ENCODE measurements at regions not wholly inside any gene's neighbourhood (a gene's known extent, or its start where the extent isn't known, plus 50 kb on each side); places are given as distances from the start of the nearest gene placed in this dataset.
A peak's percentile ranks its signal among the peaks of the same experiment; 100 is the strongest.

GRCh38 chr3:18880691-18881090 is 267.6 kb upstream of the KCNH8 start:
- no peak for DNase-seq

GRCh38 chr3:18872466-18872865 is 275.8 kb upstream of the KCNH8 start:
- DNase-seq = no peak

- DNase-seq = no peak
Observed at GRCh38 chr3:18870642-18871041, 277.7 kb upstream of the KCNH8 start.

- no peak for DNase-seq
Observed at GRCh38 chr3:18870074-18870640, 278.2 kb upstream of the KCNH8 start.

- no peak for DNase-seq
Observed at GRCh38 chr3:18868911-18869689, 279.2 kb upstream of the KCNH8 start.

GRCh38 chr3:18866899-18867298 is 281.4 kb upstream of the KCNH8 start:
- DNase-seq = no peak

GRCh38 chr3:18864933-18865731 is 283.2 kb upstream of the KCNH8 start:
- DNase-seq = peak; percentile 1

GRCh38 chr3:18862077-18862476 is 286.2 kb upstream of the KCNH8 start:
- DNase-seq = no peak

- no peak for DNase-seq
Observed at GRCh38 chr3:18861137-18861536, 287.2 kb upstream of the KCNH8 start.

GRCh38 chr3:18853269-18853668 is 295.0 kb upstream of the KCNH8 start:
- DNase-seq = no peak

GRCh38 chr3:18847583-18848197 is 300.6 kb upstream of the KCNH8 start:
- peak; percentile 50 for DNase-seq

GRCh38 chr3:18843983-18844382 is 304.3 kb upstream of the KCNH8 start:
- no peak for DNase-seq

- DNase-seq = no peak
Observed at GRCh38 chr3:18843188-18843587, 305.1 kb upstream of the KCNH8 start.

- DNase-seq = no peak
Observed at GRCh38 chr3:18841422-18842343, 306.6 kb upstream of the KCNH8 start.

GRCh38 chr3:18840535-18841137 is 307.7 kb upstream of the KCNH8 start:
- DNase-seq = no peak

GRCh38 chr3:18838758-18839157 is 309.6 kb upstream of the KCNH8 start:
- no peak for DNase-seq

- no peak for DNase-seq
Observed at GRCh38 chr3:18837137-18837755, 311.1 kb upstream of the KCNH8 start.

GRCh38 chr3:18835021-18835420 is 313.3 kb upstream of the KCNH8 start:
- no peak for DNase-seq

GRCh38 chr3:18830087-18830486 is 318.2 kb upstream of the KCNH8 start:
- DNase-seq = no peak

GRCh38 chr3:18828637-18829036 is 319.7 kb upstream of the KCNH8 start:
- no peak for DNase-seq

GRCh38 chr3:18827664-18828063 is 320.6 kb upstream of the KCNH8 start:
- no peak for DNase-seq

Data from DMS53 (cell line).